ENCODE measurements at regions not wholly inside any gene's neighbourhood (a gene's known extent, or its start where the extent isn't known, plus 50 kb on each side); places are given as distances from the start of the nearest gene placed in this dataset.

GRCh38 chr20:51950926-51951325 is 148.6 kb upstream of the SALL4 start:
- no peak for TF ChIP-seq TCF7L2 (IDR thresholded peaks at IDR 0.05; ENCODE audit: low read depth, low read length)
- in situ Hi-C loops (cut with HindIII; ENCODE audit: low pct_unique_long_range_greater_than_20kb, low sequenced_read_pairs): no loop called here
- ChIA-PET CTCF (no interaction called here), POLR2A (no interaction called here)
- no peak overlapping the region for H3K4me3 ChIP-seq (ENCODE audit: low read depth in 2 of 2, low read length in 2 of 2)
- DNase-seq (ENCODE audit: low read depth, low spot score): no peak
- H3K9me3 ChIP-seq (ENCODE audit: control insufficient read depth, insufficient read depth, low read depth, low read length): no peaks in the 10 kb centered on the region
- no peaks in the 10 kb centered on the region for H3K4me1 ChIP-seq (ENCODE audit: control insufficient read depth, insufficient read depth, low read length)
- ATAC-seq: no peak
- no TSS peak for BruUV-seq (replicated peaks)
- H3K36me3 ChIP-seq (ENCODE audit: control insufficient read depth, insufficient read depth, low read length): no peaks in the 10 kb centered on the region
- intact Hi-C loops (cut with micrococcal nuclease; ENCODE audit: unreplicated experiment): no loop called here
- no peak overlapping the region for H3K27ac ChIP-seq (ENCODE audit: low read length)
- no peaks in the 10 kb centered on the region for H3K27me3 ChIP-seq (ENCODE audit: control insufficient read depth, insufficient read depth, low read length)

- Histone ChIP-seq H3K9me3 (ENCODE audit: control insufficient read depth, insufficient read depth, low read depth, low read length) (no peaks in the 10 kb centered on the region), H3K4me1 (ENCODE audit: control insufficient read depth, insufficient read depth, low read length) (no peaks in the 10 kb centered on the region), H3K27me3 (ENCODE audit: control insufficient read depth, insufficient read depth, low read length) (no peaks in the 10 kb centered on the region), H3K4me3 (ENCODE audit: low read depth in 2 of 2, low read length in 2 of 2) (no peak overlapping the region), H3K36me3 (ENCODE audit: control insufficient read depth, insufficient read depth, low read length) (no peaks in the 10 kb centered on the region), H3K27ac (ENCODE audit: low read length) (no peak overlapping the region; the same call in 1 of the 2 replicates)
- in situ Hi-C loops (cut with HindIII; ENCODE audit: low pct_unique_long_range_greater_than_20kb, low sequenced_read_pairs): no loop called here
- POLR2A ChIA-PET: no interaction called here
- CTCF ChIA-PET: interaction anchor here (0.7 kb wide), 1 partner anchor 955 kb away, joined by 5 read pairs; no protein-coding TSS in a partner anchor
- intact Hi-C loops (cut with micrococcal nuclease; ENCODE audit: unreplicated experiment): no loop called here
- ATAC-seq (no peak), DNase-seq (ENCODE audit: low read depth, low spot score) (no peak)
- no TSS peak for BruUV-seq (replicated peaks)
- no peak for TF ChIP-seq CTCF (IDR thresholded peaks at IDR 0.05)
- TF ChIP-seq POLR2AphosphoS5 (IDR thresholded peaks at IDR 0.05; ENCODE audit: low read depth, low read length): no peak
- TF ChIP-seq SIN3A (IDR thresholded peaks at IDR 0.05; ENCODE audit: borderline replicate concordance, insufficient read depth, low read depth, low read length): no peak
- TF ChIP-seq TCF7L2 (IDR thresholded peaks at IDR 0.05; ENCODE audit: low read depth, low read length): no peak
- TF ChIP-seq REST (IDR thresholded peaks at IDR 0.05; ENCODE audit: insufficient read depth in 1 of 2, low read depth in 2 of 2, low read length in 1 of 2): no peak
These were observed 144.3 kb upstream of the SALL4 start for GRCh38 chr20:51946586-51946985.

GRCh38 chr20:51945881-51946280 is 143.6 kb upstream of the SALL4 start:
- BruUV-seq (replicated peaks): no TSS peak
- ATAC-seq (no peak), DNase-seq (ENCODE audit: low read depth, low spot score) (no peak)
- no peaks in the 10 kb centered on the region for H3K27me3 ChIP-seq (ENCODE audit: control insufficient read depth, insufficient read depth, low read length)
- in situ Hi-C loops (cut with HindIII; ENCODE audit: low pct_unique_long_range_greater_than_20kb, low sequenced_read_pairs) (no loop called here), intact Hi-C loops (cut with micrococcal nuclease; ENCODE audit: unreplicated experiment) (no loop called here)
- POLR2A ChIA-PET: interaction anchor here (0.8 kb wide), 1 partner anchor 14 kb away, joined by 10 read pairs; no protein-coding TSS in a partner anchor
- H3K27ac ChIP-seq (ENCODE audit: low read length): no peak overlapping the region
- H3K4me1 ChIP-seq (ENCODE audit: control insufficient read depth, insufficient read depth, low read length): no peaks in the 10 kb centered on the region
- no peak overlapping the region for H3K4me3 ChIP-seq (ENCODE audit: low read depth in 2 of 2, low read length in 2 of 2)
- CTCF ChIA-PET: interaction anchor here (0.7 kb wide), 1 partner anchor 954 kb away, joined by 5 read pairs; no protein-coding TSS in a partner anchor
- no peaks in the 10 kb centered on the region for H3K9me3 ChIP-seq (ENCODE audit: control insufficient read depth, insufficient read depth, low read depth, low read length)
- no peak for TF ChIP-seq TCF7L2 (IDR thresholded peaks at IDR 0.05; ENCODE audit: low read depth, low read length)
- TF ChIP-seq POLR2AphosphoS5 (IDR thresholded peaks at IDR 0.05; ENCODE audit: low read depth, low read length): no peak
- TF ChIP-seq SIN3A (IDR thresholded peaks at IDR 0.05; ENCODE audit: borderline replicate concordance, insufficient read depth, low read depth, low read length): no peak
- TF ChIP-seq REST (IDR thresholded peaks at IDR 0.05; ENCODE audit: insufficient read depth in 1 of 2, low read depth in 2 of 2, low read length in 1 of 2): no peak
- TF ChIP-seq CTCF (IDR thresholded peaks at IDR 0.05): no peak
- H3K36me3 ChIP-seq (ENCODE audit: control insufficient read depth, insufficient read depth, low read length): no peaks in the 10 kb centered on the region
